LNCaP clone FGC (cell line): ENCODE measurements at regions not wholly inside any gene's neighbourhood (a gene's known extent, or its start where the extent isn't known, plus 50 kb on each side); places are given as distances from the start of the nearest gene placed in this dataset.
A peak's percentile ranks its signal among the peaks of the same experiment; 100 is the strongest.

ENCODE experiments used
- DNase-seq: peaks from one replicate; pipeline ENCODE4 v3.0.0-alpha.2; 2011; ENCODE audit warnings: low read depth
- H3K4me3 ChIP-seq: 2 replicates; pipeline ENCODE4 v1.5.1; 2011; ENCODE audit warnings: mild to moderate bottlenecking, low read depth, low read length, control low read depth
- CTCF ChIP-seq: IDR thresholded peaks from 2 replicates; pipeline ENCODE4 v1.5.1; 2012; ENCODE audit warnings: mild to moderate bottlenecking; ENCODE audit not compliant: control insufficient read depth, insufficient read depth; ENCODE audit errors: extremely low read depth

DNA sequence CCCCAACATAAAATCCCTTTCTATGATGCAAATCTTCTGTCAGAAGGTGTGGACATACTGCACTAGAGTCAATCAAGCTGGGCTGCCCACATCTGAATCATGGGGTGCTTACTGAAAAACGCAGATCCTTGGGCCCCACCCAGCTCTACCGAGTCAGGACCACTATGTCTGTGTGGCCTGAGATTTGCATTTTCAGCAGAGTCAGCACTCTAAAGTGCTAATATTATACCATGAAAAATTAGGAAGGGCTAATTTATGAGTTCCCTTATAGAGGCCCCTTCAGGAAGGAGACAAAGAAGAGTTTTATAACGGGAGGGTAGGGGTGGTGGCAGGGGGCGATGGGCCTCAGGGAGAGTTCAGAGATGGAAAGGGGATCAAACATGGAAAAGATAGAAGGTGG is 163.3 kb upstream of the NABP1 start:
- no peak for TF ChIP-seq CTCF
- no peak for DNase-seq
- H3K4me3 ChIP-seq, result no peak overlapping the region

DNA sequence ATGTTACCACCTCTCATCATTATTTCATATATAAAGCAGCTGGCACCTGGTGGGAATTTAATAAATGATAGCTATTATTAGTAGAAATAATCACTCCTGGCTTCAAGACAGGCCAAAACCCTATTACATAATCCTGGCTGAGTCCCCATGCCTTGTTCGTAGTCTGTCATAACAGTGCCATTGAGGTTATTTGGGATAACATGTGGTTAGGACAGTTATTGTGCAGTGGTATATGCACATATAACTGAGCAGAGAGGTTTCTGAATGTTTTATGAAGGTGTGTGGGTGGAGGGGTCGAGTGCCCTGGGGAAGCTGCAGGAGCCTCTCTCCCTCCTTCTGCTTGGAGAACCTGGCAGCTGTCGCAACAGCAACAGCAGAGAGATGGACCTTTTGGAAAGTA is 162.4 kb upstream of the NABP1 start:
- DNase-seq, result no peak
- no peak for TF ChIP-seq CTCF
- no peak overlapping the region for H3K4me3 ChIP-seq

- H3K4me3 ChIP-seq, result no peak overlapping the region
- TF ChIP-seq CTCF, result no peak
- no peak for DNase-seq
These were observed 161.7 kb upstream of the NABP1 start for GRCh38 chr2:191516260-191516659.

GRCh38 chr2:191521608-191522208 is 156.2 kb upstream of the NABP1 start:
- peak; percentile 73 for TF ChIP-seq CTCF
- no peak overlapping the region for H3K4me3 ChIP-seq
- peak; percentile 18 for DNase-seq

GRCh38 chr2:191522478-191523120 is 155.3 kb upstream of the NABP1 start:
- H3K4me3 ChIP-seq, result no peak overlapping the region
- no peak for DNase-seq
- TF ChIP-seq CTCF, result no peak

GRCh38 chr2:191526091-191526490 is 151.8 kb upstream of the NABP1 start:
- no peak for TF ChIP-seq CTCF
- no peak overlapping the region for H3K4me3 ChIP-seq
- DNase-seq, result no peak

GRCh38 chr2:191526536-191526935 is 151.4 kb upstream of the NABP1 start:
- no peak for TF ChIP-seq CTCF
- no peak for DNase-seq
- H3K4me3 ChIP-seq, result no peak overlapping the region
